ENCODE measurements at regions not wholly inside any gene's neighbourhood (a gene's known extent, or its start where the extent isn't known, plus 50 kb on each side); places are given as distances from the start of the nearest gene placed in this dataset.

DNA sequence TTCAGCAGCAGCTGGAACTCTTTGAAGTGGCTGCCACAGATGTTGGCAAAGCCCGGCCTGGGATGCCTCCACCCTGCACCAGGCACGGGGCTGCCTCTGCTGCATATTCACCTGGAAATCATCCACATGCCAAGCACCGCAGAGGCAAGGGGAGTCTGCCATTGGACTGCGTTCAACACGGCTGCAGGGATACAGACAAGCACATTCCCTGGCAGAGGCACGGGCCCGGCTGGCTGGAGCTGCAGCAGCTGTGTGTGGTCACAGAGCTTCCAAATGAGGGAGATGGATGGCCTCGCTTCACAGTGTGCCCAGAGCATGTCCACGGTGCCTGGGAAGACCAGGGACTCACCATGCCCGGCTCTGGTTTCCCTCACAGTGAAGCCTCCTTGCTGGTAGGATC lies 1378.9 kb downstream of the TBC1D22A start:
- no peaks in the 10 kb centered on the region for H3K9me3 ChIP-seq
- no peak overlapping the region for H3K27ac ChIP-seq
- WGBS, 3 donors: 13 to 32% (median 25%) methylated on average over 10 of the region's 10 CpGs

DNA sequence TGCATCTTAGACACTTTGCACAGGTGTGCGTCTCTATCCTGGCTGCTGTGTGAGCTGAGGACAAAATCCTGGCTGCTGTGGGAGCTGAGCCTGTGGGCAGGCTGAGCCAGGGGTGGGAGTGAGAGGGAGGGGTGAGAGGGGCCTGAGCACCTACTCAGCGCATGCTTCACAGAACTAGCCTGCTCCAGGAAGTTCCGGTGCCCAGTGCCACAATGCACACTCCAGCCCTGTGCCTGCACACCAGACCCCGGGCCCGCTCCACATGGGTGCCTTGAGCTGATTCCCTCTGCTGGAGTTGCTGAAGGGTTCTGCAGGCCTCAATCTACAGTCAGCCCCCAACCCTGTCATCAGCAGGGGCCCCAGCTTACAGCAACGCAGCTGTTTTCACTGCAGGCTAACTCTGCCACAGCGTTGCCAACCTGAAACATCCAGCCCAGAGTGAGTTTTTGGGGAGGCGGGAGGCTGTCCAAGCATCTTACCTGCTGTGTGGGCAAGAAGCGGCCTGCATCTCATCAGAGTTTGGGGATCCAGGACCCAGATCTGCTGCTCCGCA lies 1377.9 kb downstream of the TBC1D22A start:
- DNase-seq: no peak
- intact Hi-C loops (cut with DNase I): no loop called here
- no peak overlapping the region for H3K4me3 ChIP-seq
- no peaks in the 10 kb centered on the region for H3K9me3 ChIP-seq
- H3K4me1 ChIP-seq (ENCODE audit: insufficient read depth): no peaks in the 10 kb centered on the region
- WGBS, 3 donors: 86 to 94% (median 91%) methylated on average over 10 of the region's 10 CpGs
- no peaks in the 10 kb centered on the region for H3K36me3 ChIP-seq
- TF ChIP-seq, protein P1, sequence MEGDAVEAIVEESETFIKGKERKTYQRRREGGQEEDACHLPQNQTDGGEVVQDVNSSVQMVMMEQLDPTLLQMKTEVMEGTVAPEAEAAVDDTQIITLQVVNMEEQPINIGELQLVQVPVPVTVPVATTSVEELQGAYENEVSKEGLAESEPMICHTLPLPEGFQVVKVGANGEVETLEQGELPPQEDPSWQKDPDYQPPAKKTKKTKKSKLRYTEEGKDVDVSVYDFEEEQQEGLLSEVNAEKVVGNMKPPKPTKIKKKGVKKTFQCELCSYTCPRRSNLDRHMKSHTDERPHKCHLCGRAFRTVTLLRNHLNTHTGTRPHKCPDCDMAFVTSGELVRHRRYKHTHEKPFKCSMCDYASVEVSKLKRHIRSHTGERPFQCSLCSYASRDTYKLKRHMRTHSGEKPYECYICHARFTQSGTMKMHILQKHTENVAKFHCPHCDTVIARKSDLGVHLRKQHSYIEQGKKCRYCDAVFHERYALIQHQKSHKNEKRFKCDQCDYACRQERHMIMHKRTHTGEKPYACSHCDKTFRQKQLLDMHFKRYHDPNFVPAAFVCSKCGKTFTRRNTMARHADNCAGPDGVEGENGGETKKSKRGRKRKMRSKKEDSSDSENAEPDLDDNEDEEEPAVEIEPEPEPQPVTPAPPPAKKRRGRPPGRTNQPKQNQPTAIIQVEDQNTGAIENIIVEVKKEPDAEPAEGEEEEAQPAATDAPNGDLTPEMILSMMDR (IDR thresholded peaks at IDR 0.05): no peak
- TF ChIP-seq EP300 (IDR thresholded peaks at IDR 0.05): no peak
- no peak for TF ChIP-seq POLR2A (IDR thresholded peaks at IDR 0.05)
- no peak overlapping the region for H3K27ac ChIP-seq
- no peaks in the 10 kb centered on the region for H3K27me3 ChIP-seq

More for the DNA sequence above, 1378.9 kb downstream of the TBC1D22A start:
- Histone ChIP-seq H3K27me3 (no peaks in the 10 kb centered on the region), H3K4me1 (ENCODE audit: insufficient read depth) (no peaks in the 10 kb centered on the region), H3K4me3 (no peak overlapping the region), H3K36me3 (no peaks in the 10 kb centered on the region)
- intact Hi-C loops (cut with DNase I): no loop called here
- DNase-seq: no peak
- no peak for TF ChIP-seq POLR2A (IDR thresholded peaks at IDR 0.05)

DNA sequence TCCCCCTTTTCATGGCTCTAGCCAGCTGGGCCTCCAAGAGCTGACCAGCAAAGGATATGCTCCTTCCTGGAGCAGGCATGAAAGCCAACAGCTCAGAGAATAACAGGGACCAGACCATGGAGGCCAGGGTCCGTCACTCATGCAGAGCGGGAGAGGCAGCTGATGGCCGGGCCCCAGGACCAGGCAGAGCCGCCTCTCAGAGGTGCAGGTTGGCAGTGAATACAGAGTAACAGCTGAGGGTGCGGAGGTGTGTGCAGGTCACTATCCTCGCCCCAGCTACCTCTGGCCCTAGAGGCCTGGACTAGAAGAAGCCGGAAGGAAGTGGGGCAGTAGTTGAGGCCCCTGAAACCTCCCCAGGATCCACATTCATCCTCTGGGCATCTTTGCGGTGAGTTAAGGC lies 1377.3 kb downstream of the TBC1D22A start:
- no peaks in the 10 kb centered on the region for H3K9me3 ChIP-seq
- H3K27me3 ChIP-seq: no peaks in the 10 kb centered on the region
- no peaks in the 10 kb centered on the region for H3K36me3 ChIP-seq
- H3K27ac ChIP-seq: no peak overlapping the region
- no peak overlapping the region for H3K4me3 ChIP-seq
- H3K4me1 ChIP-seq (ENCODE audit: insufficient read depth): no peaks in the 10 kb centered on the region
- no peak for DNase-seq
- intact Hi-C loops (cut with DNase I): no loop called here
- 84 to 94% (median 85%) methylated on average over 8 of the region's 8 CpGs for WGBS, 3 donors
- TF ChIP-seq POLR2A (IDR thresholded peaks at IDR 0.05) (no peak), EP300 (IDR thresholded peaks at IDR 0.05) (no peak)

DNA sequence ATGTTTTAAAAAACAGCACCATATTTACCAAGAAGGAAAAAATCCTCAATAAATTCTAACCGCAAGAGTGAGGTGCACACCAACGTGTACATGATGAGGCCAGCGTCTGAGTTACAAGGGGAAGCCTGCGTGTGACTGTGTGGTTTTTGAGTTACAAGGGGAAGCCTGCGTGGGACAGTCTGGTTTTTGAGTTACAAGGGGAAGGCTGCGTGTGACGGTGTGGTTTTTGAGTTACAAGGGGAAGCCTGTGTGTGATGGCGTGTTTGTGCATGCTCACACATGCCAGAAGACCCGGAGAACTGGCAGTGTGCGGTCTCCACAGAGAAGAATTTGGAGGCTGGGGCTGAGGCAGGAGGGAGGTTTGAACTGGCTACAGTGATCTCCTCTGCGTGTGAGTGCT lies 1376.4 kb downstream of the TBC1D22A start:
- Histone ChIP-seq H3K9me3 (no peaks in the 10 kb centered on the region), H3K4me3 (no peak overlapping the region)
- intact Hi-C loops (cut with DNase I): no loop called here

DNA sequence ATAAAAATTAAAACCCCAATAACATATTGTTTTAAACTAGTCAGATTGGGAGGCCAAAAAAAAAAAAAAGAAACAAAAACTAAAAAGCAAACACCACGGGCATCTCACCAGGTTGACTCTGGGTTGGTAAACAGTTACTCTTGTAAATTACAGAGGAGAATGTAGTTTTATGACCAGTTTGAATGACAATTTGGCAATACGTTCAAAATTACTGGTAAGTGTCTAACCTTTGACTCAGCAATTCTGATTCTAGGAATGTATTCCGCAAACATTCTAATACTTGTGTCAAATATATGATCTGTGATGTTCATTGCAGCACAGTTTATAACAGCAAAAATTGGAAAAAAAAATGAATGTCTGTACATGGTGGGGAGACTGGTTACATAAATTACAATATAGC lies 1376.0 kb downstream of the TBC1D22A start:
- H3K27ac ChIP-seq: no peak overlapping the region
- H3K27me3 ChIP-seq: no peaks in the 10 kb centered on the region
- TF ChIP-seq, protein P1 (IDR thresholded peaks at IDR 0.05): no peak
- no peak for TF ChIP-seq POLR2A (IDR thresholded peaks at IDR 0.05)
- TF ChIP-seq EP300 (IDR thresholded peaks at IDR 0.05): no peak
- H3K4me1 ChIP-seq (ENCODE audit: insufficient read depth): no peaks in the 10 kb centered on the region
- 72 to 77% (median 75%) methylated on average over 3 of the region's 3 CpGs for WGBS, 3 donors
- H3K4me3 ChIP-seq: no peak overlapping the region
- DNase-seq: no peak
- H3K9me3 ChIP-seq: no peaks in the 10 kb centered on the region
- H3K36me3 ChIP-seq: no peaks in the 10 kb centered on the region
- intact Hi-C loops (cut with DNase I): no loop called here

More for the DNA sequence above, 1376.4 kb downstream of the TBC1D22A start:
- H3K27me3 ChIP-seq: no peaks in the 10 kb centered on the region
- TF ChIP-seq EP300 (IDR thresholded peaks at IDR 0.05): no peak
- TF ChIP-seq, protein P1 (IDR thresholded peaks at IDR 0.05): no peak
- no peak for TF ChIP-seq POLR2A (IDR thresholded peaks at IDR 0.05)
- no peaks in the 10 kb centered on the region for H3K4me1 ChIP-seq (ENCODE audit: insufficient read depth)
- no peaks in the 10 kb centered on the region for H3K36me3 ChIP-seq
- no peak overlapping the region for H3K27ac ChIP-seq
- no peak for DNase-seq
- 85 to 90% (median 90%) methylated on average over 11 of the region's 11 CpGs for WGBS, 3 donors
